ENCODE measurements at regions not wholly inside any gene's neighbourhood (a gene's known extent, or its start where the extent isn't known, plus 50 kb on each side); places are given as distances from the start of the nearest gene placed in this dataset.

- Histone ChIP-seq H3K4me1 (no peaks in the 10 kb centered on the region), H3K36me3 (no peaks in the 10 kb centered on the region), H3K27me3 (no peaks in the 10 kb centered on the region), H3K27ac (no peak overlapping the region), H3K4me3 (no peak overlapping the region), H3K9me3 (no peaks in the 10 kb centered on the region)
- no peak for DNase-seq (ENCODE audit: low spot score)
- TF ChIP-seq CTCF (IDR thresholded peaks at IDR 0.05) = no peak
Observed at GRCh38 chr21:18477043-18477442, 73.5 kb upstream of the TMPRSS15 start.

- TF ChIP-seq CTCF (IDR thresholded peaks at IDR 0.05) = no peak
Observed at GRCh38 chr21:18478513-18478912, 74.9 kb upstream of the TMPRSS15 start.

GRCh38 chr21:18488252-18488651, 84.7 kb upstream of the TMPRSS15 start:
- no peak overlapping the region for H3K27ac ChIP-seq
- H3K4me1 ChIP-seq = no peaks in the 10 kb centered on the region
- no peak for DNase-seq (ENCODE audit: low spot score)
- TF ChIP-seq CTCF (IDR thresholded peaks at IDR 0.05) = no peak
- no peaks in the 10 kb centered on the region for H3K9me3 ChIP-seq
- no peak overlapping the region for H3K4me3 ChIP-seq
- no peaks in the 10 kb centered on the region for H3K27me3 ChIP-seq
- H3K36me3 ChIP-seq = no peaks in the 10 kb centered on the region

More at GRCh38 chr21:18478513-18478912, 74.9 kb upstream of the TMPRSS15 start:
- Histone ChIP-seq H3K9me3 (no peaks in the 10 kb centered on the region), H3K36me3 (no peaks in the 10 kb centered on the region), H3K27me3 (no peaks in the 10 kb centered on the region), H3K4me1 (no peaks in the 10 kb centered on the region), H3K4me3 (no peak overlapping the region), H3K27ac (no peak overlapping the region)
- DNase-seq (ENCODE audit: low spot score) = no peak

GRCh38 chr21:18493422-18493821, 89.8 kb upstream of the TMPRSS15 start:
- no peak overlapping the region for H3K27ac ChIP-seq
- H3K4me3 ChIP-seq = no peak overlapping the region
- DNase-seq (ENCODE audit: low spot score) = no peak
- H3K27me3 ChIP-seq = no peaks in the 10 kb centered on the region
- TF ChIP-seq CTCF (IDR thresholded peaks at IDR 0.05) = no peak
- no peaks in the 10 kb centered on the region for H3K36me3 ChIP-seq
- H3K9me3 ChIP-seq = no peaks in the 10 kb centered on the region
- H3K4me1 ChIP-seq = no peaks in the 10 kb centered on the region

GRCh38 chr21:18495523-18495922, 91.9 kb upstream of the TMPRSS15 start:
- no peaks in the 10 kb centered on the region for H3K27me3 ChIP-seq
- no peak for TF ChIP-seq CTCF (IDR thresholded peaks at IDR 0.05)
- no peaks in the 10 kb centered on the region for H3K9me3 ChIP-seq
- H3K4me1 ChIP-seq = no peaks in the 10 kb centered on the region
- H3K36me3 ChIP-seq = no peaks in the 10 kb centered on the region
- DNase-seq (ENCODE audit: low spot score) = no peak
- H3K4me3 ChIP-seq = no peak overlapping the region
- no peak overlapping the region for H3K27ac ChIP-seq

GRCh38 chr21:18498431-18498830, 94.8 kb upstream of the TMPRSS15 start:
- no peak for DNase-seq (ENCODE audit: low spot score)
- no peaks in the 10 kb centered on the region for H3K4me1 ChIP-seq
- H3K27me3 ChIP-seq = no peaks in the 10 kb centered on the region
- no peaks in the 10 kb centered on the region for H3K36me3 ChIP-seq
- no peak overlapping the region for H3K27ac ChIP-seq
- H3K9me3 ChIP-seq = no peaks in the 10 kb centered on the region
- no peak for TF ChIP-seq CTCF (IDR thresholded peaks at IDR 0.05)
- H3K4me3 ChIP-seq = no peak overlapping the region

All from right atrium auricular region (tissue), 2 donors.